ENCODE measurements at regions not wholly inside any gene's neighbourhood (a gene's known extent, or its start where the extent isn't known, plus 50 kb on each side); places are given as distances from the start of the nearest gene placed in this dataset.

DNA sequence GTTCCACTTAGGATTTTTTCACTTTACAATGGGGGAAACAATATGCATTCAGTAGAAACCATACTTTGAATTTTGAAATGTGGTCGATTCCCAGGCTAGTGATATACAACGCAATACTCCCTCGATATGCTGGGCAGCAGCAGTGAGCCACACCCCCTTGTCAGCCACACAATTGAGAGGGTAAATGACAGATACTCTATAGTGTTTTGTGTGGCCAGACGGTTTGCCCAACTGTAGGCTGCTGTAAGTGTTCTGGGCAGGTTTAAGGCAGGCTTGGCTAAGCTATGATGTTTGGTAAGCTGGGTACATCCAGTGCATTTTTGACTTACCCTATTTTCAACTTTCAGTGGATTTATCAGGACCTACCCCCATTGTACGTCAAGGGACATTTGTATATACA, 169.6 kb upstream of the KIAA1217 start:
- peak overlapping the region; percentile 70 to 87 (median 84) for H3K27ac Mint-ChIP-seq
- no peaks in the 10 kb centered on the region for H3K27me3 Mint-ChIP-seq (ENCODE audit: low read depth)
- no peak for TF ChIP-seq CTCF (IDR thresholded peaks at IDR 0.05; ENCODE audit: unreplicated experiment in 3 of 3)
- no peak overlapping the region for H3K4me3 Mint-ChIP-seq
- H3K4me1 Mint-ChIP-seq: peaks cover 70% of the 10 kb centered on the region
- no peaks in the 10 kb centered on the region for H3K9me3 Mint-ChIP-seq
- H3K36me3 Mint-ChIP-seq (ENCODE audit: low read depth): no peaks in the 10 kb centered on the region

GRCh38 chr10:24039897-24040296, 169.0 kb upstream of the KIAA1217 start:
- Mint-ChIP-seq H3K4me3 (peak overlapping the region in 1 of 3 experiments; percentile 2), H3K27me3 (ENCODE audit: low read depth) (no peaks in the 10 kb centered on the region), H3K9me3 (no peaks in the 10 kb centered on the region), H3K4me1 (peaks cover 66% of the 10 kb centered on the region), H3K36me3 (ENCODE audit: low read depth) (no peaks in the 10 kb centered on the region), H3K27ac (peak overlapping the region; percentile 83 to 87 (median 84))
- no peak for TF ChIP-seq CTCF (IDR thresholded peaks at IDR 0.05; ENCODE audit: unreplicated experiment in 3 of 3)

DNA sequence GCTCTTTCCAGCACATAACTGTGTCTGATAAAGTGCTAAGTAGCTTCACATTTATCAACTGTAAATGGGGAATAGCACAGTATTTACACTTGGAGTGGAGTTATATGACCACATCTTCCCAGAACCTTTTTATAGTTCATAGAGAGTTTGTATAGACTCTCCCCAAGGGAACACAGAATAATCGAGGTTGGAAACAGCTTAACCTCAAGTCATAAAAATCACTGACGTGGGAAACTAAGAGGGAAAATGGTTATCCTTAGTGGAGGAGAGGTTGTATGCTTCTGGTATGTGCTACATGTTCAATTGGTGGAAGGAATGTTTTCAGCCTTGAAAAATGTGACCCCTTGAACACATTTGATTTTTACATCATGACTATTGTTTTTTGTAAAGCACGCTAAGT, 167.9 kb upstream of the KIAA1217 start:
- no peaks in the 10 kb centered on the region for H3K36me3 Mint-ChIP-seq (ENCODE audit: low read depth)
- H3K9me3 Mint-ChIP-seq: no peaks in the 10 kb centered on the region
- no peak for TF ChIP-seq CTCF (IDR thresholded peaks at IDR 0.05; ENCODE audit: unreplicated experiment in 3 of 3)
- peak overlapping the region; percentile 83 to 87 (median 84) for H3K27ac Mint-ChIP-seq
- no peaks in the 10 kb centered on the region for H3K27me3 Mint-ChIP-seq (ENCODE audit: low read depth)
- peaks cover 59% of the 10 kb centered on the region for H3K4me1 Mint-ChIP-seq
- peak overlapping the region; percentile 71 to 78 (median 71) for H3K4me3 Mint-ChIP-seq

GRCh38 chr10:24041834-24042233, 167.1 kb upstream of the KIAA1217 start:
- H3K27ac Mint-ChIP-seq: peak overlapping the region; percentile 83 to 87 (median 84)
- peaks cover under 1% of the 10 kb centered on the region for H3K36me3 Mint-ChIP-seq (ENCODE audit: low read depth)
- no peak for TF ChIP-seq CTCF (IDR thresholded peaks at IDR 0.05; ENCODE audit: unreplicated experiment in 3 of 3)
- H3K9me3 Mint-ChIP-seq: no peaks in the 10 kb centered on the region
- peak overlapping the region; percentile 71 to 78 (median 71) for H3K4me3 Mint-ChIP-seq
- peaks cover 51% of the 10 kb centered on the region for H3K4me1 Mint-ChIP-seq
- no peaks in the 10 kb centered on the region for H3K27me3 Mint-ChIP-seq (ENCODE audit: low read depth)

- H3K4me3 Mint-ChIP-seq: peak overlapping the region; percentile 71 to 78 (median 71)
- H3K9me3 Mint-ChIP-seq: no peaks in the 10 kb centered on the region
- no peaks in the 10 kb centered on the region for H3K27me3 Mint-ChIP-seq (ENCODE audit: low read depth)
- peaks cover 52% of the 10 kb centered on the region for H3K4me1 Mint-ChIP-seq
- no peak for TF ChIP-seq CTCF (IDR thresholded peaks at IDR 0.05; ENCODE audit: unreplicated experiment in 3 of 3)
- H3K27ac Mint-ChIP-seq: peak overlapping the region; percentile 83 to 87 (median 84)
- peaks cover 4% of the 10 kb centered on the region for H3K36me3 Mint-ChIP-seq (ENCODE audit: low read depth)
These were observed 166.1 kb upstream of the KIAA1217 start for GRCh38 chr10:24042884-24043283.

GRCh38 chr10:24046060-24046459, 162.9 kb upstream of the KIAA1217 start:
- peaks cover 4% of the 10 kb centered on the region for H3K9me3 Mint-ChIP-seq

More at GRCh38 chr10:24046060-24046459, 162.9 kb upstream of the KIAA1217 start:
- no peak for TF ChIP-seq CTCF (IDR thresholded peaks at IDR 0.05; ENCODE audit: unreplicated experiment in 3 of 3)
- Mint-ChIP-seq H3K4me3 (no peak overlapping the region), H3K36me3 (ENCODE audit: low read depth) (peaks cover 10% of the 10 kb centered on the region), H3K27ac (peak overlapping the region; percentile 22 to 97 (median 87)), H3K27me3 (ENCODE audit: low read depth) (no peaks in the 10 kb centered on the region), H3K4me1 (peaks cover 26% of the 10 kb centered on the region)

All from nephron (organoid).